ENCODE measurements at regions not wholly inside any gene's neighbourhood (a gene's known extent, or its start where the extent isn't known, plus 50 kb on each side); places are given as distances from the start of the nearest gene placed in this dataset.

DNA sequence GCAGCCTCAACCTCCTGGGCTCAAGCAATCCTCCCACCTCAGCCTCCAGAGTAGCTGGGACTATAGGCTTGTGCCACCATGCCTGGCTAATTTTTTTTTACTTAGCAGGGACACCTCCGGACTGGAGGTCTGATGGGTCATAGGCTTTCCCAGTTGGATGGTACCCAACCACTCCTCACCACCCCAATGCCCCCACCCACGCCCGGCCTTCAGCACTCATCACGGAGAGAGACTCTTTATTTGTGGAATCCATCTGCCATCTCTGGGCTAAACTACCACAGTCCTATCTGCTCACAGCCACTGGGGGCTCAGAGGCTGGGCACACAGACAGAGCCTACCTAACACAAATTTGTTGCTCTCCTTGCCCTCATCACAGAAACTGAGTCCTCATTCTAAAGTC lies 58.3 kb upstream of the STXBP1 start:
- DNase-seq (ENCODE audit: low read depth): no peak

DNA sequence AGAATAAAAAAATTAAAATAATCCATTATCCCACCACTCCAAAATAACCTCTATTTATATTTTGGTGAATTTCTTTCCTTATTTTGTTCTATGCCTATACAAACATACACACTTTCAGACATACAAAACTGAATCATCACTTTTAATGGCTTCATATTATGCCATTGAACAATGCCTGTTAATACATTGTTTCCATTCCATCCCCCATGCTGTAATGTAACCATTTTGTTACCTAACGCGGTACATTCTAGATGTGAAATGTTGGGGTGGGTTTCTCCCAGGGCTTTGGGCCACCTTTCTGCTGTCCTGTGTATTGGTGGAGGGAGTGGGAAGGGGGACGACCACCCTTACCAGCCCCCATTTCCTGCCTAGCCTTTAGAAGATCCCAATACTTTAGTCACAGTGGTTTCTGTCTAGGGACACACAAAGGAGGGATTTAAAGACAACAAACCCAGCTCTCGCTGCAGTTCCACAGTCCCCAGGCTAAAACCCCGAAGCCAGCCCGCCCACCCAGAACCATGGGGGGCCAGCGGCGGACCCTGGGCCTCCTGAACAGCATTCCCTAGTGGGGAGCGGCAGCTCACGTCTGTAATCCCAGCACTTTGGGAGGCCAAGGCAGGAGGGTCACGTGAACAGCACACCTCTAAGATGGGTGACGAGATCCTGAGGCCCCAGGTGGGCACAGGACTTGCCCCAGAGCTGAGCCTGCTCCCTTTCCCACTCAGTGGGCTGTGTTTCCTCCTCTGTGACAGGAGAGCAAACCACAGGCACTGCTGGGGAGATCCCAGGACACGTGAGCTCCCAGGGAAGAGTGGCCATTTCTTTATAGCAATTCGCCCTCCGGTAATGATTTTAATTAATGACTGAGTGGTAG lies 56.9 kb upstream of the STXBP1 start:
- DNase-seq (ENCODE audit: low read depth): no peak

DNA sequence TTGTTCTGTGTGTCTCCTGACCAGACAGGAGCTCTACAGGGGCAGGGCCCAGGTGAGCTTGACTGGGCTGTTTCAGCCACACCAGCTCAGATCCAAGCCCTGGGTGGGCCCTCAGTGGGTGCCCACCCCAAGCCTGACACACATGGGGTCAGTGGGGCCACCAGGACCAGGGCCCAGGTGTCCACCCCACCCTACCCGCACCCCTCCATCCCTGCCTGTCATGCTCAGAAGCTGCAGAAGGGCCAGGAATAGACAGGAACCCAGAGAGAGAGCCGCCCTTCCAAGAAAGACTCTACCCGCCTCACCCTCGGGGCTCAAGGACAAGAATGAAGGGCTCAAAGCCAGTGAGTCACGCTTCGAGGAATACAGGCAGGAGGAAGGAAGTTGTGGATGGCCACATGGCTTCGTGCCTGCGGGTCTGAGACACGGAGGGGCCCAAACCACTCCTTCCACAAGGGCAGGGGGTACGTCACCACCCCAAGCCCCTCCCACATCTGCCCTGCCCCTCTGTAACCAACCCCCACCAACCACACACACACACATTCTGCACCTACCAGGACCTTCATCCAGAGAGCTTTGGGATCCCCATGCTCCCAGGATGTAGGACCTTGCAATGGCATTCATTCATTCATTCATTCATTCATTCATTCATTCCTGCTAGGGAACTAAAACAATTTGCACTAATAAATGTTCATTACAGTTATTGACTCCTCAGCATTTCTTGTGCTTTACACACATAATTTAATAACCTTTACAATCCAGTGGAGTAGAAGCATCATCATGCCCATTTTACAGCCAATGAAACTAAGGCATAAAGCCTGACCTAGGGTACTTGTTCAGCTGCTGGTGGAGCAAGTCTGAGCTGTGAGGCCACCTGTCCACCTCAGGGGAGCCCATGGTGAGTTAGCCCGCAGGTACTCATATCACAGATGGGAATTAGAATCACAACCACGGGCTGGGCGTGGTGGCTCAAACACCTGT lies 55.9 kb upstream of the STXBP1 start:
- peak; percentile 45 for DNase-seq (ENCODE audit: low read depth)

DNA sequence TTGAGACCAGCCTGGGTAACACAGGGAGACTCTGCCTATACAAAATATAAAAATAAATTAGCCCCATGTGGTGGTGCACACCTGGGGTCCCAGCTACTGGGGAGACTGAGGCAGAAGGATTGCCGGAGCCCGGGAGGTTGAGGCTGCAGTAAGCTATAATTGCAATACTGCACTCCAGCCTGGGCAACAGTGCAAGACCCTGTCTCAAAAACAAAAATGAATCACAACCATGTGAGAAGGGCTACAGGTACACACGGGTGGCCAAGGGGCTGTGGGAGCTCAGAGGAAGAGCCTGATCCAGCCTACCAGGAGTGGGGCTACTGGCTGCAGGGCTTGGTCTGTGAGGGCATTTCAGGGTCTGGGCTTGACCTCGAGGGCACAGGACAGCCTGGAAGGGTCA lies 55.2 kb upstream of the STXBP1 start:
- no peak for DNase-seq (ENCODE audit: low read depth)

DNA sequence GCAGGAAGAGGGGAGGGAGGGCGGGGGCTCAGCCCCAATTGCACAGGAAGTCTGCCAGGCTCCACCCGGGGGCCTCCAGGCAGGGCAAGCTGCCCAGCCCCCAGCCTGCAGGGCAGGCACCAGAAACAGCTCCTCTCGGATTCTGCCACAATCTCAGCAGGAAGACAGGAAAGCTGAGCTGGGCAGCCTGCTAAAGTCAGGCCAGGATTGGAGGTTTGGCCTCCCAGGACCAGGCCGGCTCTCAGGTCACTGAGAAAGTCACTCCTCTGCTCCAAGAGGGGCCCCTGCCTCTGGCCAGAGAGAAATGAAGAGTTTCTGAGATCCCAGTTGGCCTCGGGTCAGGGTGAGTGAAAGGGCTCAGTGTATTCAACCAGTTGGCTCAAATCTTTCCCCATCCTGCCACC lies 54.6 kb upstream of the STXBP1 start:
- no peak for DNase-seq (ENCODE audit: low read depth)

DNA sequence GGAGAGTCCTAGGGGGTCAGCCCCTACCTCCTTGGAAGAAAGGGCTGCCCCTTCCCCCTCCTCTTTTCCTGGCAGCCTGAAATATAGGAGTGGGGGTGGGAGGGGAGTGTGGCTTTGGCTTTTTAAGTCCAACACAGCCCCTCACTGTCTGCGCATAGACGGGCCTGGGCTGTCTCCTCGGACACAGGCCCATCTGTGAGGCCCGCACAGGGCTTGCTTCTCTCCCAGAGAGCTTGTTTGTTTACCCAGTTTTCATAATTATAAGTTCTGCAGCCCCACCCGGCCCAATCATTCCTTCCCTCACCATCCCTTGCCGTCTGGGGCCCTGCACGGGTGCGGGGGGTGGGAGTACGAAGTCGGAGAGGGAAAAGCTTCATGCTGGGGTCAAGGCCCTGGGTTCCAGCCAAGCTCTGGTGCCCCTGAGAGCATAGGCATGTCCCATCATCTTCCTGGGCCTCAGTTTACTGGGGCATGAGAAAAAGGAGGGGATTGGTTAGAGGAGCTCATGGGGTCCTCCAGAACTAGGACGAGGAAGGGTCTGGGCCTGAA lies 54.0 kb upstream of the STXBP1 start:
- no peak for DNase-seq (ENCODE audit: low read depth)

DNA sequence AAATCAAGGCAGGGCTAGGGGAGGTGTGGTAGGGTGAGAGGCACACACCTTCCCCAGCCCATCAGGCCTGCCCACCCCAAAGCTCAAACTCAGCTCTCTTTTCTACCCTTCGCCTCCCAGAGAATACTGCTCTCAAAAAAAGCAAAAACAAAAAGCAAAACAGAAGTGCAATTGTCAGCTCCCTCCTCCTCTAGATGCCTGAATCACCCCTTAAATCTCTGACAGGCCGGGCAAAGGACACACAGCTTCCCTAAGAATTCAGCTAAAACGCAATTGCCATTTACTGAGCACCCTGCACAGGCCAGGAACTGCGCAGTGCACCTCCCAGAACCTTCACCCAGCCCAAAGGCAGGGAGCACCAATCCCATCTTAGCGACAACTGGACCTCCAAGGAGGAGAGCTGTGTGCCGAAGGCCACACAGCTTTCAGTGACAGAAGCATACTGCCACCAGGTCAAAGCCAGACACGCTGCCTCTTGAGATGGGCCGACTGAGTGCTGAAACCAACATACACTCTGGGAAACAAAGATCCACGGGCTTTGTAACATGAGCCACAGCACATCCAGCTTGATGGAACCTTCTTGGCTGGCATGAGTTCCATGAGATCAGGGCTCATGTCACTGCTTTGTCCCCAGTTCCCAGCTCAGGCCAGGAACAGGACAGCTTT lies 53.4 kb upstream of the STXBP1 start:
- no peak for DNase-seq (ENCODE audit: low read depth)

DNA sequence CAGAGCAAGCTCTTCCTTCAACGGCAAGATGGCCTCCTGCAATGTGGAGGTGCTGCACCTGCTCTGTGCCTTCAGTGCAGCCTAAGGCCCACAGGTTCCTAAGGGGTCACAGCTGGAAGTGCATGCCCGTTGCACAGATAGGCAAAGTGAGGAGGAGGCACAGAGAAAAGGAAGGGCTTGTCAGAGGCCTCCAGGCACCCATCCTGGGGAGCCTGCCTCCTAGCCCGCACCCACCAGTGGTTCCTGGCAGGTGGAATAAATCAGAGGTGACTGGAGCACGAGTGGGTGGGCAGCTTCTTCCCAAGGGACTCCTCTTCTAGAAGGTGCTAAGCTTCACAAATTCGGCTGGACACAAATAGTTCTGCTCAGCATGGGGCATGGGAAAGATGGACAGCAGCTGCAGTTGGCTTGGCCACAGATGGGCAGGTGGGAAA lies 52.8 kb upstream of the STXBP1 start:
- no peak for DNase-seq (ENCODE audit: low read depth)

DNA sequence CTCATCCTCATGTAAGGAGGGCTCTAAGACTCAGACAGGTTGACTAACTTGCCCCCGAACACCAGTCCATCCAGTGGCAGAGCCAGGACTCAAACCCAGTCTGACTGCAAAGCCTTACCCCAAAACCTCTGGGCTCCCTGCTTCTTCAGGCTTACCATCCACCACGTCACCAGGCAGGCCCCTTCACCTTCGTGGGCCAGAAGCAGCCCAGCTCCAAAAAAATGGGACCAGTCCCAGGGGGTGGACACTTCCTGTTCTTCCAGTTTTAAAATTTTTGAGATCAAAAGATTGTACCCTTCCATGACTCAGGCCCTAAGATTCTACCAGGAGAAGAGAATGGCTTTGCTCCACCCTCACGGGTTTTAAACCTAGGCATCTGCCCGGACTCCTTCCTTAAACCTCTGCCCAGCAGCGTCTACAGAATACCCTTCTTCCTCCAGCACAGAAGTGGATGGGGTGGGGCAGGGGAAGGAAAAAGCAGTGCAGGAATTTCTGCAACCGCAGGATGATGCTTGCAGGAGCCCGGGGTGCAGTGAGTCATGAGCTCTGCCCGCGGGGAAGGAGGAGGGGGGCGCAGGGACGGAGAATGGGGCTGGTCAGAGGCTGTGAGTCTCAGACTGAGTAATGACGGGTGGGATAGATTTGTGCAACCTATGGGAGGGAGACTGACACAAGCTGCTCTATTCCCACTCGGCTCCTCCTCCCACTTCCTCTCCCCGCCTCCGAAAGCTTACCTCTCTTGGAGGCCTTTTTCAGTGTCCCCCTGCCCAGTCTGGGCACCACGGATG lies 50.4 kb upstream of the STXBP1 start:
- DNase-seq (ENCODE audit: low read depth): no peak

Data from activated T-helper 9 cell treated with anti-CD3 and anti-CD28 coated beads, Interleukin-2, amount 50 U/mL, for 16 hours (primary cell).